NCI-H345 treated with DMSO at 0.1 percent for 48 hours (cell line): ENCODE measurements at regions not wholly inside any gene's neighbourhood (a gene's known extent, or its start where the extent isn't known, plus 50 kb on each side); places are given as distances from the start of the nearest gene placed in this dataset.

ENCODE experiments used
- DNase-seq: peaks from one replicate; lab custom pipeline; 2025; ENCODE audit not compliant: unreplicated experiment; lab: John Stamatoyannopoulos, UW

DNA sequence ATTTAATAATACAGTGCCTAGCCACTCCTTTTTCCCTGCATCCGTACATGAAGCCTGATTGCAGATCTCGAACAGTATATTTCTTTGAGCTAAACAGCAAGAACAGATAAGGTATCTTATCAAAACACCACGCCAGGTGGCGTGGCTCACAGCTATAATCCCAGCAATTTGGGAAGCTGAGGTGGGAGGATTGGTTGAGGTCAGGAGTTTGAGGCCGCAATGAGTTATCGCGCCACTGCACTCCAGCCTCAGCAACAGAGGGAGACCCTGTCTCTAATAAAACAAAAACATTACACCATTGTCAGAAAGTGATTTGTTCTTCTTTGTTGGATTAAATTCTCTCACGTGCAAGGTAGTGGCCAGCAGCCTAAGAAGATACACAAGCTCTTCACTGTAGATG is 291.2 kb upstream of the DMRT1 start:
- no peak for DNase-seq

DNA sequence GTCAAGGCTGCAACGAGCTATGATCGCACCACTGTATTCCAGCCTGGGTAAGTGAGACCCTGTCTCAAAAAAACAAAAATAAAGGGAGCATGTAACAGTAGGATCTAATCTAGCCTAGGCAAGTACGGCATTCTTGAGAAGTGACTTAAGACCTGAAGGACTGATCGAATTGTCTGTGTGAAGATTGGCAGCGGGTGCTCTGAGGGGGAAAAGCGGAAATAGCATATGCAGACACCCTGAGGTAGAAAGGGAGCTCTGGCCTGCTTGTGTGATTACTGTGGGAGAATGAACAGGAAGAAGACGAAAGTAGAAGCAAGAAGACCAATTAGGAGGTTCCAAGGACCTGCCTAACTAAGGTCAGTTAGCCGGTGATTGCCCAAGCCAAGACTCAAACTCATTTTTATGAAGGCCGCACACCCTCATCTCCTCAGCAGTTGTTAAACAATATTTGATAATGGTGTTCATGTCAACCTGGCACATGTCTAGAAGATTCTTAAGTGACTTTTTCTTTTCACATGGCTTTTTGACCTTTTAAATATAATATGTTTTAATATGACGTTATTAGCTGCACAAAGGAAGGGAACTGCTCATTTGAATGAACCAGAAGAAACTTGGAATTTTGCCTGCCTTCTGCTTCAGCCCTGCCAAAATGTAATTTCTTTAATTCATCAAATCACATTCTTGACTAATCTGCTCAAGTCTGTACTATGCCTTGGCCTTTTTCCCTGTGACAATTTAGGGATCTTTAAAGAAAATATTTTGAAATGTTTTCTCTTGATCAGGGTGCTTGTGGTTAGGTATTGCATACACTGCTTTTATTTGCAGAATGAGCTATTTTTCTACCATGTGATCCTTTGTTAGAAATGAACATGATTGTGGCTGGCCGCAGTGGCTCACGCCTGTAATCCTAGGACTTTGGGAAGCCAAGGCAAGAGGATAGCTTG is 289.2 kb upstream of the DMRT1 start:
- no peak for DNase-seq

DNA sequence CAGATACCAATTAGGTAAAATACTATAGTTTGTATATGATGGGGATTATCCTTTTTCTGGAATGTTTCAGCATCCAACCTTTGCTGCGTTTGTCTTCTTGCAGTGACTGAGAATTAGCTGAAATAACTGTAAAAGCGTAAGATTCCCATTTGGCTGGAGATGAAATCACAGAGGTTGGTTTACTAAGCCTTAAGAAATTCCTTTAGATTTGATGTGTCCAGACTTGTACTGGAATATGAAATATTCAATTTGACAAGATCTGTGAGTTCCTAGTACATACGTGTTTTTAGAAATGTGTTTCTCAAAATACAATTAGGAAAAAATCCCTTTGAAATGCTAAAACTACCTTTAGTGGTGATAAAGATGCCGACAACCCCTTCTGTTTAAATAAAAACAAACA is 286.0 kb upstream of the DMRT1 start:
- no peak for DNase-seq

DNA sequence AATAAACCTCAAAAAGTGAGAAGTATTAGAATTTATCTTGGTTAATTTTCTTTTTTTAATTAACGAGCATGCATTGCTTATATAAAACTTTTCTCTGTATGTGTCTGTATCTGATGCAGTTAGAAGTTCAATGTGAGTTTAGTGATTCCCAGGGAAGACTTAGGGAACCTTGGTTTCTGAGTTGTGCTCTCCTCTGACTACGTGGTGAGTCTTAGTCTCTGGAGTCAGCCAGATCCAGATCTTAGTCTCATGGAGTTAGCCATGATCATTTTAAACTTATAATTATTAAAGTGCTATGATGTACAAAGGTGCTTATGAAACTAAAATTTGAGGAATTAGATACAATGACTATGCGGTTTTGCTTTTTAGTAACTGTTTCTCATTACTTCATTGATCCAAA is 285.3 kb upstream of the DMRT1 start:
- no peak for DNase-seq

DNA sequence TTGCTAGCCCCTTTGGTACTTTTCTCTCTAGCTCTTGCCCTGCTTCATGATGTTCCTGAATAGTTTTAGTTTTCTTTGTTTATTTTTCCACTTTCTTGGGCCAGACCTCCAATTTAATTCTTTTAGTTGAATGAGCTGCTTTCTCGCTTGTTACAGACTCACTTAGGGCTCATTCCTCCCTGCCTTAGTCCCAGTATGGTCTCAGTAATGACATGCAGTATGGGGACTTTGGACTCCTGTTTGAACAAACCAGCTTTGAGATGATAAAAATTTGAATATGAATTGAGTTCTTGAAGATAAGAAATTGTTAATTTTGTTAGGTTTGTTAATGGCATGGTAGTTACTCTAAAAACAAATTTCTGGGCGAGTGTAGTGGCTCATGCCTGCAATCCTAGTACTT is 284.8 kb upstream of the DMRT1 start:
- no peak for DNase-seq

DNA sequence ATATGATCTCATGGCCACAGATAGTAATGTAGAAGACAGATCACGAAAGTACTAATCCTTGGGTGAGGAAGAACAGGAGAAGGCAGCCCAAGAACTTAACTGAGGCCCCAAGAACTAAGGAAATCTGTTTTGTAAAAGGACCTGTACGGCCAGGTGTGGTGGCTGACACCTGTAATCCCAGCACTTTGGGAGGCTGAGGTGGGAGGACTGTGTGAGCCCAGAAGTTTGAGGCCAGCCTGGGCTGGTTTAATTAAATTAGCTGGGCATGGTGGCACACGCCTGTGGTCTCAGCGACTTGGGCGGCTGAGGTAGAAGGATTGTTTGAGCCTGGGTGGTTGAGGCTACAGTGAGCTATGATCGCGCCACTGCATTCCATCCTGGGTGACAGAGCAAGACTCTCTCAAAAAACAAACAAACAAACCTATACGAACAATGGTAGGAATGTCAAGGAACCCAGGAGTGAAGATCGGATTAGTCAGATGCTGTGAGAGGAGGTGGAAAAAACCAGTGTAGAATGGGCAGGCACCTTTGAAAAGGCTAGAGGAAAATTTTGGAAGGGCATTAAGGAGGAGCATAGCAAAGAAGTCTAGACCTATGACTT is 283.8 kb upstream of the DMRT1 start:
- DNase-seq, result no peak

DNA sequence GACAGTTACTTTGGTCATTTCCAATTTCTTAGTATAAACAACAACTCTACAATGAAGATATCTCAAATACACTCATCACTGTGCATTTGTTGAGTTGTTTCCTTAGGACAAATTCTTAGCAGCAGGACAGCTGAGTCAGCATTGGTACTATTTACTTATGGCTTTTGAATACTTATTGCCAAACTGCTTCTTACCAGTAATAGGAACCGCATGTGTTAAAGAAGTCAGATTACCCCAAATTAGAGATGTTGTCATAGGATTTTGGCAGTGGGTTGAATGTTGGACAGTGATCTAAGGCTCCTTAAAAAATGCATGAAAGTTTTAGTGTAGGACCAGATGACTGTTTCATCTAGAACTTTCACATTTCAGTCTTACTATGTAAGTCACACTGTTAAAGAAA is 280.1 kb upstream of the DMRT1 start:
- DNase-seq, result no peak

DNA sequence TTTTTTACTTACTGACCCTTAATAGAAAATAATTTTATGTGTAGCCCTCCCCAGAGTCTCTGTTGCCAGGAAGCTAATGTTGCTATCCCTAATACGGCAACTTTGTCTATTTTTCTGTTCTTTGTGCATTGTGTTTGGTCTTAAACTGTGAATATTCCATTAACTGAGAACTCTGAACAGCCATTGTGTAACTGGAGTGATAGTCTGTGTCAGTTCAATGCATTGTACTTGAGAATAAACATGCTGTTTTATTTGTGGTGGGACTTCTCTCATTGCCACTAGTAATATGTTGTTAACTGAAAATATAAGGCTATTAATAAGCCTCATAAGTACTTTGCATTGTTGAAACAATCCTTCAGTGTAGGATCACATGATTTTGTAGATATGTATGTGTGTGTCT is 278.3 kb upstream of the DMRT1 start:
- no peak for DNase-seq

DNA sequence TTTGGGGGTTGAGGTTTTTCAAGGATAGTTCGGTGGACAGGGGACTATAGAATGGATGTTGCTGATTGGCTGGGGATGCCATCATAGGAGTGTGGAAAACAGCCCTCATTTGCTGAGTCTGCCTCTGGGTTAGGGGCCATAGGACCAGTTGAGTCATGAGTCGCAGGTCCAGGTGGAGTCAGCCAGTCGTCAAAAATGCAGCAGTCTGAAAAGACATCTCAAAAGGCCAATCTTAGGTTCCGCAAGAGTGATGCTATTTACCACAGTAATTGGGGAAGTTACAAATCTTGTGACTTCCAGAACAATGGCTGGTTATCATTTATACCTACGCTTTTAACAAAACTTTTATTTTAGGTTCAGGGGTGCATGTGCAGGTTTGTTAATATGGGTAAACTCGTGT is 276.0 kb upstream of the DMRT1 start:
- DNase-seq, result no peak

DNA sequence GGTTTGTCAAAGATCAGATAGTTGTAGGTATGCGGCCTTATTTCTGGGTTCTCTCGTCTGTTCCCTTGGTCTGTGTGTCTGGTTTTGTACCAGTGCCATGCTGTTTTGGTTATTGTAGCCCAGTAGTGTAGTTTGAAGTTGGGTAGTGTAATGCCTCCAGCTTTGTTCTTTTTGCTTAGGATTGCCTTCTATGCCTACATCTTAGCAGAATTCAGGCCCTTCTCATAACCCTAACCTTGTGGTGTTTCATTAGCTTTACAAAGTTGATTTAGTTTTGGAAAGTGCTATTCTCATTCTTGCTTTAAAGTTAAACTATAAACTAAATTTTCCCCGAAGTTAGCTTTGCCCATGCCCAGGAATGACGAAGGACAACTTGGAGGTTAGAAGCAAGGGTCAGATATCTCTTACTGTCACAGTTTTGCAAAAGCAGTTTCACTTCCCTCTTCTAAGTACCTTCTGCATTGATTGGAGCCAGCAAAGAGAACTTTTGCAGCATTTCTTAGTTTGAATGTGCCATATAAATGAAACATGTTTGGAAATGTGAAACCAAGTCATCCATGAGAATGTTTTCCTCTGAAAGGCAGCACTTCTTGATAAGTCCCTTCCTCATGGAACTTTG is 274.3 kb upstream of the DMRT1 start:
- DNase-seq, result no peak

DNA sequence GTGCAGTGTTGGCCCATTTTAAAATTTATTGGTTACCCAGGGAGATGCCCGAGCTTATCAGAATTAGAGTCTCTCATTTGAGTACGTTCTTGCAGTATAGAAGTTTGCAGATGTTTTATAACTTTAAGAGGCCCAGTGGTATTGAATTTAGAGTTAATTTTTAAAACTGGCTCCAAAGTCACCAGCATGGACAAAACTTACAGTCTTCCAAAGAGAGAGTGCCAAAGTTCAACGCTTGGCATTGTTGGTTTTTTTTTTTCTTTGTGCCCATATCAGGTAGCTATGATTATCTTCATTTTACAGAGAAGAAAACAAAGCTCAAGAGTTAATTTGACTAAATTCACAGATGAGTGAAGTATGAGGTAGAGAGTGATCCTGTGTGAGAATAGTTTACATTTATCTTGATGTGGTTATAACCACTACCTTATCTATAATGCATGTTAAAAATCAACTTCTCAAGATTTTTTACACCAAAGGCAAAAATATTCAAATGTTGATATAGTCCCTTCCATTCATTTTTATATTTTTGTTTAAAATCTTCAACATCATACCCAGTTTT is 273.7 kb upstream of the DMRT1 start:
- no peak for DNase-seq

DNA sequence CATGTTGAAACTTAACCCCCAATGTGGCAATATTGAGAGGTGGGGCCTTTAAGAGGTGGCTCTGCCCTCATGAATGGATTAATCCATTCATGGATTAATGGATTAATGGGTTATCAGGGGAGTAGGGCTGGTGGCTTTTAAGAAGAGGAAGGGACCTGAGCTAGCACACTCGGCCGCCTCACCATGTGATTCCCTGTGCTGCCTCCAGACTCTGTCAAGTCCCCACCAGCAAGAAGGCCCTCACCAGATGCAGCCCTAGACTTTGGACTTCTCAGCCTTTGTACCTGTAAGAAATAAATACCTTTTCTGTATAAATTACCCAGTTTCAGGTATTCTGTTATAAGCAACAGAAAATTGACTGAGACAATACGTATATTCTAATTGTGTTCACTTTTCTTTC is 272.2 kb upstream of the DMRT1 start:
- no peak for DNase-seq

DNA sequence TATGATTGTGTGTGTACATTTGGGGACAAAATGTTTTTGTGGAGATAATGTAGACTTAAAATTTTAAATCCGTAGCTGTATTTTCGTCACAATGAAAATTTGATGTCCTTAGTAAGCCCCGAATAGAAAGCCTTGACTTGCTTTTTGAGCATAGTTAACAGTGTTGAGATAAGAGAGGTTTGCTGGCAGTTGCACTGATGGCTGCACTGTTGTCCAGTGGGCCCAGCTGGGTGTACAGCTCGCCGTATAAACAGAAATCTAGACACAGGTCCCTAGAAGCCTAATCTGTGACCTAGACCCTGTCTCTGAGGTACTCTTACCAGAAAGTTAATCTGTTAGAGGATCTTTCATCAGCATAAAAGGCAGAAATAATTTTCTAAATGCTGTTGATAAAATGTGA is 271.3 kb upstream of the DMRT1 start:
- DNase-seq, result no peak

DNA sequence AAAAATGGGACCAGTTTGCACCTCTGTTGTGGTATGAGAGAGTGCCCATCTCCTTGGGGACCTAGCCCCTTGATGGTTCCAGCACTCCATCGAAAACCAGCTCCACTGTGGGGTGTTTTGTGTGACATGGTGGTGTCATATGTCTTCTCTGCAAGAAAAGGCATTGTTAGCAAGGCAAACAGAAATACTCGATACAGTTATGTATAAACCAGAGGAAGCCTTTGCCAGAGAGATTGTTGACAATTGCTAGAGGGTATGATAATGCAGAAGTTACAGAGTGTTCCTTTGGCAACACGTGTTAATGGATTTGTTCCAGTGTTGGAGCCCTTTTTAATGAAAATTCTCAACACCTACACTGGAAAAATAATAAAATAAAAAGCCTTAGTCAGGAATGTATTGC is 270.4 kb upstream of the DMRT1 start:
- no peak for DNase-seq

DNA sequence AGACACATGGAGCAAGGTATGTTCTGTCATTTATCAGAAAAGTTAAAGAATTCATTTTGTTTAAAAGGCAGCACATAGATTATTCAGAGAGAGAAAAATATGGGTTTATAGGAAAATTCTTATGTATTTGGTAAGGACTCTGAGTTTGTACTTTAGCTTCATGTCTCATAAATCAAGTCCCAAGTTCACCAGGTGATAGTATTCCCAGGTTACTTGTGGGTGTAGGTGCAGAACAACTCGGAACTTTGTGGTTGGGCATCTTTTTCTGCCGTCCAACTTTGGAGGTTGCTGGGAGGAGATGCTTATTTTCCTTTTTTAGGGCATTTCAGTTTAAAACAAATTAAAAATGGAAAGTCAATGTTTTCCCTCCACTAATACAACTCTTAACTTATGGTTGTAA is 269.8 kb upstream of the DMRT1 start:
- no peak for DNase-seq

DNA sequence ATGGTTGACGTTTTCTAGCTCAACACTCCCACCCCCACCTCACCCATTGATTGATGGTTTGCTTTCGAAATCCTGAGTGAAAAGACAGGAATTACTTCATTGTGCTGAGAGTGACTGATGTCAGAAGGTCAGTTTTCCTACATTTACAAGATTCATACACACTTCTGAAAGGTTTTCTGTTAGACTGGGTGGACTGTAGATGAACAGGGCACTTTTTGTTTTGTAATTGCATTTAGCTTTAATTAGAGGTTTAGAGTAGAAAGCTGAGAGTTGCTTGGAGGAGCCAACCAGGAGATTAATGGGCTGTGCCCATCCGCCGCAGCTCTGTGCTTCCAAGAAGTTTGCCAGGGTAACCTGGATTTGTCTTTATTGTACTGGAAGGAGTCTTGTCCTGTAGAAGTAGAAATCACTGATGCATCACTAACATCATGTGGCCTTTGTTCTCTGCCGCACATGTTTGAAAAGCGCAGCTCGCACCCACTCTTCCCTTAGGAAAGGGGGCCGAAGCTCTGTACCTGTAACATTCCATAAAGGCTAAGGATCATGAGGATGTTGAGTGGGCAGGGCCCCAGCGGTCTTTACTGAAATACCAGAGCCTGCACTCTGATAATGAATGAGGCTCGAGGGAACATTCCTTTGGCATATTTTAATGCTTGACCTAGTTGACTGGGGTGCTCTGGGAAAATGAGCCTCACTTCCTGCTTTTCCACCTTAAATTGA is 267.6 kb upstream of the DMRT1 start:
- no peak for DNase-seq

DNA sequence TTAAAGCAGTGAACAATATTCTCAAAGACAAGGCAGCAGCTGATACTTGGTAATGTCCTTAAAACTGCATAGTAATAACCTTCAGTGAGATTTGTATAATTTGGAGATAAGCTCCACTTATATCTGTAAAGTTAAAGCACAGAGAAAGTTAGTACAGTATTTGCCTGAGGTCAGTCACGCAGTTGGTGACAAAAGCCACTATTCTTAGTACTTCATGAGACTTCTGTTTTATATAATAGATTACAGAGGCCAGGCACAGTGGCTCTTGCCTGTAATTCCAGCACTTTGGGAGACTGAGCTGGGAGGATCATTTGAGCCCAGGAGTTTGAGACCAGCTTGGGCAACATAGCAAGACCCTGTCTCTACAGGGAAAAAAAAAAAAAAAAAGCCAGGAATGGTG is 266.4 kb upstream of the DMRT1 start:
- DNase-seq, result no peak

DNA sequence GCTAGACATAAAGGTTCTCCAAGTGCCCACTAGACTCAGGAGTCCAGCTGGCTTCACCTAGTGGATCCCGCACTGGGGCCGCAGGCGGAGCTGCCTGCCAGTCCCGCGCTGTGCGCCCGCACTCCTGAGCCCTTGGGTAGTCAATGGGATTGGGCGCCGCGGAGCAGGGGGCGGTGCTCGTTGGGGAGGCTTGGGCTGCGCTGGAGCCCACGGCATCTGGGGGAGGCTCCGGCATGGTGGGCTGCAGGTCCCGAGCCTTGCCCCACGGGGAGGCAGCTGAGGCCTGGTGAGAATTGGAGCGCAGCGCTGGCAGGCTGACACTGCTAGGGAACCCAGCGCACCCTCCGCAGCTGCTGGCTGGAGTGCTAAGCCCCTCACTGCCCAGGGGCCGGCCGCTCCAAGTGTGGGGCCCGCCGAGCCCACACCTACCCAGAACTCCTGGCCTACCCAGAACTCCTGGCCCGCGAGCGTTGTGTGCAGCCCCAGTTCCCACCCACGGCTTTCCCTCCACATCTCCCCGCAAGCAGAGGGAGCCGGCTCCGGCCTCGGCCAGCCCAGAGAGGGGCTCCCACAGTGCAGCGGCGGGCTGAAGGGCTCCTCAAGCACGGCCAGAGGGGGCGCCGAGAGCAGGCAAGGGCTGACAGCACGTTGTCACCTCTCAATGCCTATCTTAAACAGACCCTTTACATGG is 260.7 kb upstream of the DMRT1 start:
- no peak for DNase-seq

DNA sequence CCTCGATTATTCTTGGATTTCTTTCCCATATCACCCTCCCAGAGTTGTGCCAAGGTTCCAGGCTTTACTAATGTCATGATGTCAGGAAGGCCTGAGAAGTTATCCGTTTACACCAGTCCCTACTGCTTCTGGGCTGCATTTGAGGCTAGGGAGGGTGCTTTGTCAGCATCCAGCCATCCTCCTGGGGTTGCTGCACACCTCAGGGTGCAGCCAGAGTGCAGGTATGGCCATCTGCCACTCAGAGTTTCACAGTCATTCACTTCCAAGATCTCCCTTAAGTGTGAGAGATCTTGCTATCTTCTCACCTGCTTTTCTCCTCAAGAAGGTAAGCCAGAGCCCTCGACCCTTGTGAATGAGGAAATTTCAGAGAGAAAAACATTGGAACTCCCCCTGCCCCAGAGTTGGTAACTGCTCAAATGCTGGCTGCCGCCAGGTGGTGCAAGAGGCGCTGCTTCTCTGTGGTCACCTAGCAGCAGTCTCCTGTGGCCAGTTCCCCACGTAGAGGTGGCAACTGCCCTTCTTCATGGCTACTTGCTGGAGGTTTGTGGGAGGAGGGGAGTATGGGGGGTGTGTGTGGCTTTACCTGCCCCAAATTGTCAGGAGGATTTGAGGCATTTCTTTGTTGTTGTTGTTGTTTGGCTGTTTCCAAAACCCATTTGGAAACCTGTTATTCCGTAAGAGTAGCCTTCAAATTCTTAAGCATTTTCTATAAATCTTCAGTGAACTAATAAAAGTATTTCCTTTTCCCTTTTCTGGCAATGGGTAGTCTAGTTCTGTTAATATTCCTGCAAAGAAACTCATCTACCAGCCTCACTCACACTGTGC is 259.6 kb upstream of the DMRT1 start:
- no peak for DNase-seq

DNA sequence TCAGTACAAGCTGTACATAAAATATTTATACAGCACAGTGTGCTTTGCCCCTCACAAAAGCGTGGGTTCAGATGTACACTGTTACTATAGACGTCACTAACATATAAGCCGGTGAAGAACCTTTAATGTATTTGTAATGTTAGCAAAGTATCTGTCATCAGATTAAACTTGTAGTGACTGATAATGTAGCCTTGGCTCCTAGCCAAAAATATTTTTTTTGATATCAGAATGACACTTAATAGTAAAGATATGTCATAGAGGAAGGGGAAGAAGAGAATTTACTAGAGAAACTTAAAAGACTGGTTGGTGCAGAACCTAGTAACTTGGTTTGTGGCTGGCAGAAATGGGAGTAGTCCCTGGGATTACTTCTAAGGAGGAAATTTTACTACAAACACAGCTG is 258.7 kb upstream of the DMRT1 start:
- DNase-seq, result no peak
